IMR-90 (cell line): ENCODE measurements at regions not wholly inside any gene's neighbourhood (a gene's known extent, or its start where the extent isn't known, plus 50 kb on each side); places are given as distances from the start of the nearest gene placed in this dataset.

Source experiments
- ATAC-seq: fragments of 200-7000 bp; cut with Tn5 transposase; 2 replicates; pipeline ENCODE4 v1.9.1; 2020; ENCODE audit warnings: low read depth, mild to moderate bottlenecking, moderate library complexity
- BruUV-seq: library from RNA; stranded (reverse); fragments of 400-500 nt; replicated peaks from 2 replicates; lab custom pipeline; 2021; lab: Mats Ljungman, UMichigan
- CTCF ChIA-PET: fragments of 300-600 bp; formaldehyde crosslinking; extraction: SDS; loops from one replicate; lab custom pipeline; 2021; ENCODE audit warnings: antibody characterized with exemption; lab: Yijun Ruan, JAX
- POLR2A ChIA-PET: fragments of 300-600 bp; sonication (Branson Sonifier 250); formaldehyde crosslinking; loops from one replicate; lab custom pipeline; 2022; ENCODE audit warnings: antibody characterized with exemption; ENCODE audit not compliant: unreplicated experiment; lab: Charles Lee
- DNase-seq: peaks from one replicate; pipeline ENCODE4 v3.0.0; 2013
- H2AFZ ChIP-seq: replicated peaks from 2 replicates; pipeline ENCODE3; 2013; ENCODE audit warnings: low read length, mild to moderate bottlenecking; ENCODE audit not compliant: poor library complexity
- H2AK5ac ChIP-seq: 2 replicates; pipeline ENCODE4 v1.6.1; 2013; ENCODE audit warnings: low read depth, low read length, inconsistent platforms
- H2AK9ac ChIP-seq: replicated peaks from 2 replicates; pipeline ENCODE3; 2013; ENCODE audit warnings: mild to moderate bottlenecking, low read depth, low read length, moderate library complexity; ENCODE audit not compliant: poor library complexity
- H2BK120ac ChIP-seq: 2 replicates; pipeline ENCODE4 v1.6.1; 2013; ENCODE audit warnings: low read depth, low read length, inconsistent platforms
- H2BK15ac ChIP-seq: 3 replicates; pipeline ENCODE4 v1.6.1; 2013; ENCODE audit warnings: low read depth, low read length, inconsistent platforms
- H2BK20ac ChIP-seq: 2 replicates; pipeline ENCODE4 v1.6.1; 2013; ENCODE audit warnings: low read depth, mild to moderate bottlenecking, inconsistent platforms, low read length, moderate library complexity
- H2BK5ac ChIP-seq: 2 replicates; pipeline ENCODE4 v1.6.1; 2013; ENCODE audit warnings: mild to moderate bottlenecking, low read depth, low read length, inconsistent platforms; ENCODE audit not compliant: poor library complexity, severe bottlenecking
- H3K14ac ChIP-seq: replicated peaks from 2 replicates; pipeline ENCODE4 v1.6.1; 2013; ENCODE audit warnings: low read depth, low read length, inconsistent platforms
- H3K18ac ChIP-seq: 2 replicates; pipeline ENCODE4 v1.6.1; 2013; ENCODE audit warnings: low read depth, low read length, control low read depth
- H3K23ac ChIP-seq: 2 replicates; pipeline ENCODE4 v1.6.1; 2013; ENCODE audit warnings: low read depth, low read length, inconsistent platforms
- H3K27ac ChIP-seq: 2 replicates; pipeline ENCODE4 v1.5.1; 2013; ENCODE audit warnings: mild to moderate bottlenecking, control low read depth, low read length; ENCODE audit not compliant: insufficient read depth
- H3K27me3 ChIP-seq: 2 replicates; pipeline ENCODE4 v1.6.1; 2013; ENCODE audit warnings: low read length; ENCODE audit not compliant: control insufficient read depth, insufficient read depth
- H3K36me3 ChIP-seq: 2 replicates; pipeline ENCODE4 v1.6.1; 2013; ENCODE audit warnings: low read length, mixed read lengths; ENCODE audit not compliant: control insufficient read depth, insufficient read depth
- H3K4ac ChIP-seq: 2 replicates; pipeline ENCODE4 v1.6.1; 2013; ENCODE audit warnings: low read depth, low read length, inconsistent platforms
- H3K4me1 ChIP-seq: 2 replicates; pipeline ENCODE4 v1.6.1; 2013; ENCODE audit warnings: low read length, mixed read lengths; ENCODE audit not compliant: control insufficient read depth, insufficient read depth
- H3K4me2 ChIP-seq: 2 replicates; pipeline ENCODE4 v1.6.1; 2013; ENCODE audit warnings: low read depth, mild to moderate bottlenecking, control low read depth, low read length, moderate library complexity
- H3K4me3 ChIP-seq: 2 replicates; pipeline ENCODE4 v1.5.1; 2013; ENCODE audit warnings: low read depth, mild to moderate bottlenecking, control low read depth, low read length, moderate library complexity; ENCODE audit not compliant: insufficient read depth
- H3K56ac ChIP-seq: 2 replicates; pipeline ENCODE4 v1.6.1; 2013; ENCODE audit warnings: low read length, inconsistent platforms; ENCODE audit not compliant: insufficient read depth; ENCODE audit errors: extremely low read depth
- H3K79me1 ChIP-seq, 2 experiments: 2 replicates each; pipeline ENCODE4 v1.6.1; 2013; ENCODE audit warnings: low read length in 2 of 2, inconsistent platforms in 1 of 2, low read depth in 1 of 2
- H3K9ac ChIP-seq: 2 replicates; pipeline ENCODE4 v1.6.1; 2013; ENCODE audit warnings: low read depth, low read length, control low read depth
- H3K9me1 ChIP-seq: 2 replicates; pipeline ENCODE4 v1.6.1; 2013; ENCODE audit warnings: low read length, inconsistent platforms; ENCODE audit not compliant: insufficient read depth
- H3K9me3 ChIP-seq: 2 replicates; pipeline ENCODE4 v1.6.1; 2013; ENCODE audit warnings: low read length; ENCODE audit not compliant: control insufficient read depth, insufficient read depth
- H4K20me1 ChIP-seq: 2 replicates; pipeline ENCODE4 v1.6.1; 2013; ENCODE audit warnings: low read length, inconsistent platforms; ENCODE audit not compliant: insufficient read depth
- H4K5ac ChIP-seq: 2 replicates; pipeline ENCODE4 v1.6.1; 2013; ENCODE audit warnings: mild to moderate bottlenecking, low read depth, low read length, control low read depth
- H4K8ac ChIP-seq, 2 experiments: 2 replicates each; pipeline ENCODE4 v1.6.1; 2013; ENCODE audit warnings: low read depth in 2 of 2, low read length in 2 of 2, control low read depth in 1 of 2, inconsistent platforms in 1 of 2
- H4K91ac ChIP-seq: 2 replicates; pipeline ENCODE4 v1.6.1; 2013; ENCODE audit warnings: low read depth, low read length, inconsistent platforms; ENCODE audit not compliant: insufficient read depth
- CHD1 ChIP-seq: IDR thresholded peaks from 2 replicates; pipeline ENCODE4 v1.6.1; 2012; ENCODE audit warnings: low read depth, low read length, improper control_type of control experiment
- CTCF ChIP-seq: conservative IDR thresholded peaks from 2 replicates; pipeline ENCODE4 v1.5.1; 2012; ENCODE audit warnings: mild to moderate bottlenecking, low read depth, low read length, improper control_type of control experiment
- ELK1 ChIP-seq: fragments of 150-350 bp; IDR thresholded peaks from 2 replicates; pipeline ENCODE4 v1.6.1; 2016; ENCODE audit warnings: low read depth, mild to moderate bottlenecking, low read length, moderate library complexity, borderline replicate concordance
- FOS ChIP-seq: fragments of 150-350 bp; IDR thresholded peaks from 2 replicates; pipeline ENCODE4 v1.6.1; 2016; ENCODE audit warnings: low read depth, low read length
- MAZ ChIP-seq: IDR thresholded peaks from 2 replicates; pipeline ENCODE4 v1.6.1; 2012; ENCODE audit warnings: low read depth, mild to moderate bottlenecking, low read length, improper control_type of control experiment, moderate library complexity, borderline replicate concordance
- RCOR1 ChIP-seq: IDR thresholded peaks from 2 replicates; pipeline ENCODE4 v1.6.1; 2012; ENCODE audit warnings: mild to moderate bottlenecking, low read length, improper control_type of control experiment; ENCODE audit not compliant: insufficient replicate concordance
- USF2 ChIP-seq: fragments of 150-350 bp; IDR thresholded peaks from 2 replicates; pipeline ENCODE4 v1.6.1; 2017; ENCODE audit warnings: mild to moderate bottlenecking, antibody characterized with exemption, low read length, low read depth
- WGBS, 2 experiments: methylation state at CpG; one replicate each; pipeline versions ENCODE4 v1.1.5 to v1.1.7; 2013; ENCODE audit warnings: missing lambda C conversion rate in 2 of 2; ENCODE audit not compliant: insufficient read length in 1 of 2; ENCODE audit errors: extremely low coverage in 2 of 2; 5-methylcytosine and 5-hydroxymethylcytosine counted together
- dilution Hi-C: fragments of 300-500 bp; cut with HindIII; formaldehyde crosslinking; loops from one replicate; pipeline ENCODE4 v1.14.3; 2018; ENCODE audit warnings: low sequenced_read_pairs; ENCODE audit not compliant: unreplicated experiment
- in situ Hi-C: fragments of 300-500 bp; cut with MboI; formaldehyde crosslinking; loops from 3 replicates; pipeline ENCODE4 v1.14.3; 2019; ENCODE audit warnings: low sequenced_read_pairs, inconsistent platforms, mixed read lengths
- intact Hi-C: fragments of 100-400 bp; cut with micrococcal nuclease; formaldehyde crosslinking; loops from 2 replicates; pipeline ENCODE4 v1.10.0; 2022

- CTCF ChIA-PET: interaction anchor here (1.3 kb wide), 1 partner anchor 12 kb away, joined by 3 read pairs; no protein-coding TSS in a partner anchor
- Histone ChIP-seq H2AK9ac (no peak overlapping the region), H3K9me3 (no peaks in the 10 kb centered on the region), H2BK15ac (no peak overlapping the region), H3K36me3 (no peaks in the 10 kb centered on the region), H3K23ac (no peak overlapping the region), H3K18ac (no peak overlapping the region), H2BK20ac (no peak overlapping the region), H3K4me2 (no peak overlapping the region), H3K27me3 (no peaks in the 10 kb centered on the region), H2AFZ (no peak overlapping the region), H3K9me1 (no peaks in the 10 kb centered on the region), H3K9ac (no peak overlapping the region), H4K5ac (no peak overlapping the region), H4K20me1 (no peaks in the 10 kb centered on the region), H3K4me3 (no peak overlapping the region), H3K4me1 (no peaks in the 10 kb centered on the region), H3K56ac (no peak overlapping the region), H4K8ac (no peak overlapping the region), H2BK120ac (no peak overlapping the region), H3K79me1 (no peaks in the 10 kb centered on the region), H2AK5ac (no peak overlapping the region), H2BK5ac (no peak overlapping the region), H3K27ac (no peak overlapping the region), H3K14ac (no peak overlapping the region), H3K4ac (no peak overlapping the region), H4K91ac (no peak overlapping the region)
- TF ChIP-seq FOS (no peak), ELK1 (no peak), MAZ (no peak), USF2 (no peak), RCOR1 (no peak), CTCF (no peak), CHD1 (no peak)
- in situ Hi-C loops: no loop called here
- ATAC-seq (no peak), DNase-seq (no peak)
- intact Hi-C loops: no loop called here
- POLR2A ChIA-PET: no interaction called here
- dilution Hi-C loops: no loop called here
- WGBS, 2 experiments: no CpG with 5 or more reads among the region's 2 CpGs
- BruUV-seq: no TSS peak
Measured at GRCh38 chr2:183283209-183283608, 159.0 kb downstream of the NUP35 start.
